H9 (cell line): ENCODE measurements at regions not wholly inside any gene's neighbourhood (a gene's known extent, or its start where the extent isn't known, plus 50 kb on each side); places are given as distances from the start of the nearest gene placed in this dataset.
A peak's percentile ranks its signal among the peaks of the same experiment; 100 is the strongest.

Source experiments
- DNase-seq: peaks from one replicate; pipeline ENCODE4 v3.0.0-alpha.2; 2017
- H2AFZ ChIP-seq: one replicate; pipeline ENCODE4 v1.6.1; 2013; ENCODE audit warnings: mild to moderate bottlenecking, low read length, control low read depth, moderate library complexity
- H2AK5ac ChIP-seq: 2 replicates; pipeline ENCODE4 v1.6.1; 2013; ENCODE audit warnings: low read length, control low read depth, mixed read lengths; ENCODE audit not compliant: insufficient read length
- H2BK120ac ChIP-seq: one replicate; pipeline ENCODE4 v1.6.1; 2013; ENCODE audit warnings: low read depth, mild to moderate bottlenecking, low read length, control low read depth, inconsistent platforms; ENCODE audit not compliant: poor library complexity, severe bottlenecking
- H2BK12ac ChIP-seq: 2 replicates; pipeline ENCODE4 v1.6.1; 2013; ENCODE audit warnings: low read length, control low read depth, mixed read lengths, low read depth; ENCODE audit not compliant: insufficient read length
- H2BK15ac ChIP-seq: 2 replicates; pipeline ENCODE4 v1.6.1; 2013; ENCODE audit warnings: low read depth, low read length, control low read depth
- H2BK20ac ChIP-seq: one replicate; pipeline ENCODE4 v1.6.1; 2013; ENCODE audit warnings: low read depth, mild to moderate bottlenecking, low read length, control low read depth, inconsistent platforms; ENCODE audit not compliant: poor library complexity, severe bottlenecking
- H2BK5ac ChIP-seq: 2 replicates; pipeline ENCODE4 v1.6.1; 2013; ENCODE audit warnings: low read length, control low read depth, mixed read lengths; ENCODE audit not compliant: insufficient read length
- H3K14ac ChIP-seq: 2 replicates; pipeline ENCODE4 v1.6.1; 2013; ENCODE audit warnings: low read length, control low read depth; ENCODE audit not compliant: insufficient read depth
- H3K18ac ChIP-seq: 2 replicates; pipeline ENCODE4 v1.6.1; 2013; ENCODE audit warnings: low read depth, mild to moderate bottlenecking, mixed read lengths, low read length, control low read depth; ENCODE audit not compliant: insufficient read length
- H3K23ac ChIP-seq: 2 replicates; pipeline ENCODE4 v1.6.1; 2013; ENCODE audit warnings: low read length, control low read depth, mixed read lengths, low read depth; ENCODE audit not compliant: insufficient read length
- H3K23me2 ChIP-seq: 2 replicates; pipeline ENCODE4 v1.6.1; 2013; ENCODE audit warnings: low read depth, mild to moderate bottlenecking, mixed read lengths, low read length, control low read depth; ENCODE audit not compliant: insufficient read length, poor library complexity, severe bottlenecking
- H3K27ac ChIP-seq: 2 replicates; pipeline ENCODE4 v1.5.1; 2013; ENCODE audit warnings: low read length, control low read depth, mixed read lengths, low read depth; ENCODE audit not compliant: insufficient read length
- H3K27me3 ChIP-seq: 2 replicates; pipeline ENCODE4 v1.6.1; 2013; ENCODE audit warnings: low read length, control low read depth, inconsistent platforms; ENCODE audit not compliant: insufficient read depth
- H3K4ac ChIP-seq: 2 replicates; pipeline ENCODE4 v1.6.1; 2013; ENCODE audit warnings: low read depth, mild to moderate bottlenecking, control low read depth, inconsistent platforms, low read length, moderate library complexity
- H3K4me1 ChIP-seq: 2 replicates; pipeline ENCODE4 v1.6.1; 2013; ENCODE audit warnings: low read length, control low read depth, inconsistent platforms; ENCODE audit not compliant: insufficient read depth
- H3K4me2 ChIP-seq: 2 replicates; pipeline ENCODE4 v1.6.1; 2013; ENCODE audit warnings: low read length, control low read depth, mixed read lengths; ENCODE audit not compliant: insufficient read length, insufficient read depth
- H3K56ac ChIP-seq: 2 replicates; pipeline ENCODE4 v1.6.1; 2013; ENCODE audit warnings: low read depth, mild to moderate bottlenecking, mixed read lengths, low read length, control low read depth; ENCODE audit not compliant: insufficient read length
- H3K79me1 ChIP-seq: 2 replicates; pipeline ENCODE4 v1.6.1; 2013; ENCODE audit warnings: low read depth, mild to moderate bottlenecking, moderate library complexity, low read length, control low read depth, inconsistent platforms; ENCODE audit not compliant: insufficient read depth, poor library complexity, severe bottlenecking
- H3K79me2 ChIP-seq: 2 replicates; pipeline ENCODE4 v1.6.1; 2013; ENCODE audit warnings: low read length, control low read depth, inconsistent platforms; ENCODE audit not compliant: insufficient read depth
- H3K9ac ChIP-seq: 2 replicates; pipeline ENCODE4 v1.6.1; 2013; ENCODE audit warnings: low read length, control low read depth, mixed read lengths; ENCODE audit not compliant: insufficient read length; ENCODE audit errors: extremely low read depth
- H3K9me3 ChIP-seq: one replicate; pipeline ENCODE4 v1.6.1; 2013; ENCODE audit warnings: low read depth, low read length, inconsistent platforms; ENCODE audit not compliant: control insufficient read depth
- H3T11ph ChIP-seq: one replicate; pipeline ENCODE4 v1.6.1; 2013; ENCODE audit warnings: mild to moderate bottlenecking, low read length, control low read depth, inconsistent platforms
- H4K20me1 ChIP-seq: one replicate; pipeline ENCODE4 v1.6.1; 2013; ENCODE audit not compliant: control insufficient read depth, insufficient read length, insufficient read depth
- H4K5ac ChIP-seq: 2 replicates; pipeline ENCODE4 v1.6.1; 2013; ENCODE audit warnings: low read depth, mild to moderate bottlenecking, mixed read lengths, low read length, control low read depth; ENCODE audit not compliant: insufficient read length
- H4K8ac ChIP-seq: replicated peaks from 2 replicates; pipeline ENCODE4 v1.6.1; 2013; ENCODE audit warnings: low read length, control low read depth, mixed read lengths, low read depth; ENCODE audit not compliant: insufficient read length
- H4K91ac ChIP-seq: 2 replicates; pipeline ENCODE4 v1.6.1; 2013; ENCODE audit warnings: low read depth, mild to moderate bottlenecking, moderate library complexity, mixed read lengths, low read length, control low read depth; ENCODE audit not compliant: insufficient read length
- H3K27ac Mint-ChIP-seq, 3 experiments: 2 replicates in 2 of 3; 3 replicates in 1 of 3; pipeline ENCODE4 v1.8.0; 2020 to 2021; ENCODE audit warnings: mixed read lengths in 3 of 3, mild to moderate bottlenecking in 1 of 3, moderate library complexity in 1 of 3
- H3K27me3 Mint-ChIP-seq: 2 replicates; pipeline ENCODE4 v1.8.0; 2021; ENCODE audit warnings: low read depth, mild to moderate bottlenecking, moderate library complexity, mixed read lengths
- H3K36me3 Mint-ChIP-seq, 3 experiments: 2 replicates in 2 of 3; 3 replicates in 1 of 3; pipeline ENCODE4 v1.8.0; 2020 to 2021; ENCODE audit warnings: low read depth in 3 of 3, mixed read lengths in 3 of 3; ENCODE audit not compliant: insufficient read depth in 1 of 3
- H3K4me1 Mint-ChIP-seq, 2 experiments: 2 replicates each; pipeline ENCODE4 v1.8.0; 2020; ENCODE audit warnings: mixed read lengths in 2 of 2
- H3K4me3 Mint-ChIP-seq, 2 experiments: 2 replicates in 1 of 2; 3 replicates in 1 of 2; pipeline ENCODE4 v1.8.0; 2020 to 2021; ENCODE audit warnings: mild to moderate bottlenecking in 2 of 2, mixed read lengths in 2 of 2, moderate library complexity in 1 of 2
- H3K9me3 Mint-ChIP-seq, 2 experiments: 2 replicates in 1 of 2; 3 replicates in 1 of 2; pipeline ENCODE4 v1.8.0; 2020; ENCODE audit warnings: mild to moderate bottlenecking in 2 of 2, mixed read lengths in 2 of 2, moderate library complexity in 1 of 2
- CTCF ChIP-seq: fragments of 200-600 bp; sonication (generic); conservative IDR thresholded peaks from 3 replicates; pipeline ENCODE4 v1.8.0; 2021; ENCODE audit warnings: antibody characterized with exemption, mild to moderate bottlenecking
- WGBS: extraction: QIAGEN DNeasy Blood & Tissue Kit; methylation state at CpG from one replicate; pipeline ENCODE4 v1.1.7; 2013; ENCODE audit warnings: missing lambda C conversion rate, low lambda C conversion rate, mixed read lengths; ENCODE audit not compliant: insufficient read length; ENCODE audit errors: extremely low coverage; 5-methylcytosine and 5-hydroxymethylcytosine counted together

GRCh38 chr7:49579408-49579807 is 194.0 kb upstream of the VWC2 start:
- no peak for DNase-seq
- Histone ChIP-seq H2BK5ac (no peak overlapping the region), H2BK15ac (no peak overlapping the region), H4K20me1 (no peaks in the 10 kb centered on the region), H2AK5ac (no peak overlapping the region), H3K23ac (no peak overlapping the region), H4K91ac (no peak overlapping the region), H3K79me2 (no peaks in the 10 kb centered on the region), H3K9me3 (no peaks in the 10 kb centered on the region), H3K18ac (no peak overlapping the region), H3K23me2 (no peaks in the 10 kb centered on the region), H3T11ph (no peak overlapping the region), H3K4ac (no peak overlapping the region), H3K9ac (no peak overlapping the region), H3K4me2 (no peak overlapping the region), H4K8ac (no peak overlapping the region), H2BK20ac (no peak overlapping the region), H2BK12ac (no peak overlapping the region), H3K79me1 (no peaks in the 10 kb centered on the region), H2AFZ (no peak overlapping the region), H3K14ac (peak overlapping the region; percentile 57; the same call in 1 of the 2 replicates), H4K5ac (no peak overlapping the region), H3K56ac (no peak overlapping the region), H2BK120ac (no peak overlapping the region), H3K4me1 (no peaks in the 10 kb centered on the region), H3K27me3 (no peaks in the 10 kb centered on the region), H3K27ac (no peak overlapping the region)
- TF ChIP-seq CTCF, result no peak
- H3K36me3 Mint-ChIP-seq, result no peaks in the 10 kb centered on the region
- no peak overlapping the region for H3K4me3 Mint-ChIP-seq
- H3K27ac Mint-ChIP-seq, result no peak overlapping the region
- no peaks in the 10 kb centered on the region for H3K27me3 Mint-ChIP-seq
- WGBS, result no CpG with 5 or more reads among the region's 13 CpGs
- no peaks in the 10 kb centered on the region for H3K4me1 Mint-ChIP-seq
- H3K9me3 Mint-ChIP-seq, result no peaks in the 10 kb centered on the region
